Renal cortex interstitium (tissue), 11 donors: ENCODE measurements at regions not wholly inside any gene's neighbourhood (a gene's known extent, or its start where the extent isn't known, plus 50 kb on each side); places are given as distances from the start of the nearest gene placed in this dataset.

ENCODE experiments used
- DNase-seq, 11 donors: peaks; one replicate each; pipeline ENCODE4 v3.0.0-alpha.2; 2013; ENCODE audit warnings: low read depth in 9 of 11, low spot score in 4 of 11; ENCODE audit errors: extremely low read depth in 1 of 11

DNA sequence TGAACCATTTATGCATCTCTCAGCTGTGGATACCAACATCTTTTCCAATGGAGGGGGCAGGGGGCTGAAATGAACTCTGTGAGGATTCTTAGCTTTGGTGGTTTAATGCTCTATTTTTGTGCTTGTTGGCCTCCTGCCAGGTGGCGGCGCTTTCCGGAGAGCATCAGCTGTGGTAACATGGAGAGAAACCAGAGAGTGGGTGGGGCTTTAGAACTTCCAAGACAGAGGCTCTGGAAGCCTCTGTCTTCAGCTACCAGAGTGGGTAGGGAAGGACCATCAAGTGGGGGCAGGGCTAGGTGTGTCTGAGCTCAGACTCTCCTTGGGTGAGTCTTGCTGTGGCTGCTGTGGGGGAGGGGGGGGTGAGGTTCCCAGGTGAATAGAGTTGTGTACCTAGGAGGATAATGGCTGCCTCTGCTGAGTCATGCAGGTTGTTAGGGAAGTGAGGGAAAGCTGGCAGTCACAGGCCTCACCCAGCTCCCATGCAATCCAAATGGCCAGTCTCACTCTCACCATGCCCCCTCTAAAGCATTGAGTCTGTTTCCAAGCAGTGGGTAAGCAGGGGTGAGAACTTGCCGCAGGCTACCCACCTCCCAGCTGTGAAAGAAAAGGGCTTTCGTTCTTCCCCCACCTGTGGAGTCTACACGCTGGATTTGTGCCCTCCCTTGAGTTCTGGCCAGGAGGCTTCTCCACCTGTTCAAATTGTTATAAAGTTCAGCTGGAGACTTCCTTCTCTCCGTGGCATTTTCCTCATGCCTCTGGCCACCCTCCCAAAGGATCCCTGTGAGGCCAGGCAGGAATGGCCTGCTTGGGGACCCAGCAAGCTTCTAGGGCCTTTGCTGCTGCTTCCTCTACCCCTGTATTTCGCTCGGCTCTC, 527.0 kb downstream of the NEBL start:
- DNase-seq = no peak

DNA sequence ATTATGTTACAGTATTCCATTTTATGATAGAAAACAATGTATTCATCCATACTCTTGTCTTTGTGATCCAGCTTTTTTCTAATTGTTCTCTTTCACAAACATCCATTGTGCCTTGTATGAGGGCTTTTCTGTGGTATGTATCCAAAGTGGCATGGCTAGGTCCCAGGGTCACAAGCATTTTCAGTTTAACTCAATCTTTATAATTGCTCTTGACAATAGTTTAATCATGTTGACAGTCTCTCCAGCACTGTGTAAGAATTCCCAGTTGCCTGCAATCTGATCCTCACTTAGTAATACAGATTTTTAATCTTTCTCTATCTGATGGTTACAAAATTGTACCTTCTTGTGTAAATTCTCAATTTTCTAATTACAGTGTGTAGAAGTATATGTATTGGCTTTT, 533.4 kb downstream of the NEBL start:
- no peak for DNase-seq

DNA sequence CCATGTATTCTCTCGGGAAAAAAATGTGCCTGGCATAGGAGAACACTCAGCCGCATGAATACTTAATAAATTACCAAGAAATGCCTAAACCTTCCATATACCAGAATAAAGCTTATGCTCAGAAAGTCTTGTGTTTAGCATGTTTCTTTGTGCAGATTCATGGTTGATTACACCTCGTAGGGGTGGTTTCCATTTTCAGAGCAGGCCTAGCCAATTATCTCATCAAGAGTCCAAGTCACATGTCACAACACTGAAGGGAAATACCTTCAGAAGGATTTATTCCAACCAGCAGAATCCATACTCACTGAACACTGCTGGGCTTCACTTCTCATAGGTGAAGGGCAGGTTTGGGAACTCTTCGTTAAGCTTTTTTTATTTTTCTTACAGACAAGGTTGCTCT, 539.7 kb downstream of the PLXDC2 start:
- no peak for DNase-seq

DNA sequence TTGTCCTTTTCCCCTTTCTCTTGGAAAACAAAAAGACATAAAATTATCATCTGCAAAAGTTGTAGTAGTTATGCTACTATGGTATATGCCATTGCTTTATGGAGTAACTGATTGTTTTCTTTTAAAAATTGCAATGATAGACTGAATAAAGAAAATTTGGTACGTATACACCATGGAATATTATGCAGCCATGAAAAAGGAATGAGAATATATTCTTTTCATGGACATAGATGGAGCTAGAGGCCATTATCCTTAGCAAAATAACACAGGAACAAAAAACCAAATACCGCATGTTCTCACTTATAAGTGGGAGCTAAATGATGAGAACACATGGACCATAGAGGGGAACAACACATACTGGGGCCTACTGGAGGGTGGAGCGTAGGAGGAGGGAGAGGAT, 538.8 kb downstream of the PLXDC2 start:
- no peak for DNase-seq

DNA sequence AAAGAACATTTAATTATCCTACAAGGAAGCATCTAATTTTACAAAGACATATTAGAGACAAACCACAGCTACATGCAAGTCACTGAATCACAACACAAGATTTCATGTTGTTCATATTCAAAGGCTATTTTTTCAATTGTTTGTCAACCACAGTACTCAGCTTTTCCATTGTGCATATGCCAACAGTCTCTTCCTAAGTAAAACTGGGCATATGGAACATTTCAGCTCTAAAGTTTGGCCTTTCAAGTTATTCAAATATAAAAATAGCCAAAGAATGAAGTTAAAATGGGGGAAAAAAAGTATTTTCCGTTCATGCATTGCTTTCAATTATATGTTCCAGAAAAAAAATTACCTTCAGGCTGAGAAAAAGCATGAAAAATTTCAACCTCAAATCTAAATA, 537.9 kb downstream of the PLXDC2 start:
- DNase-seq = peak in 3 of 11 donors; percentile 8

DNA sequence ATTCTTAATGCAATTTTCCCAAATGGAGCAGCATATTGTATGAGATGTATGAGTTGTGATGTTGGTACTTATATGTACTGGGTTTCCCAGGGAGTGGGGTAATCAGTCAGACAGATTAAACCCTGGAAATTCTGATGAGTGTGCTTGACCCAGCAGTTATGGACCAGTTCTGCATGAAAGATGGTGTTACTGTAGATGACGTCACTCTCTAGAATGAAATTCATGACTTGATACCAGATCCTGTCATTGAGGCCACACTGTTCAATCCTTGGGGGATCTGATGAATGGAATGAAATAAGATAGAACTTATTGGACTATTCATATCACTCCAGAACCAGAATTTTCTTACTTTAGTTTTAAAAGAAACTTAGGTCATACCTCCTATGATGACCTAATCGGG, 534.3 kb downstream of the PLXDC2 start:
- no peak for DNase-seq

DNA sequence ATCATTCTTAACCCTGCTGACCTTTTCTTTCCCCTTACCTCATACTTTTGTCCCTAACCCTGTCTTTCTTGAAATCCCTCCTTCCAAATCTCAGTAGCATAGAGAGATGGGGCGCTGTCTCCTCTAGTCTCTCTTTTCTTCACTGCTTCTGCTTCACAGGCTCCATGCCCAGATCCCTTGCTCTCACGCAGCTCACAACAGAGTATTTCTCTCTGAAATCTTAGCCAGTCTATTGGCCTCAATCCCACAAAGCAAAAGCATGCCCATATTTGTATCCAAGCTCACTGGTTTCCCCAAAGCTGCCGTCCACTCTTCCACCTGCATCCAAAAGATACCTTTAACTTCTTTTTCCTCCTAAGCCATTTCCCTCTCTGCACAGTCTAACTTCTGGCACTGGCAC, 526.8 kb downstream of the PLXDC2 start:
- DNase-seq = no peak
